IgD-negative memory B cell (primary cell): ENCODE measurements at regions not wholly inside any gene's neighbourhood (a gene's known extent, or its start where the extent isn't known, plus 50 kb on each side); places are given as distances from the start of the nearest gene placed in this dataset.
"Not testable (repeated sequence)": the region's sequence is repeated elsewhere in the genome, so short reads cannot be mapped to it uniquely, and the experiment has no call there.

Experiments used
- H3K27ac Mint-ChIP-seq, 3 donors: one replicate each; pipeline ENCODE4 v1.8.0; 2020 to 2022; ENCODE audit warnings: mild to moderate bottlenecking in 3 of 3, mixed read lengths in 3 of 3, moderate library complexity in 1 of 3
- H3K27me3 Mint-ChIP-seq: one replicate; pipeline ENCODE4 v1.8.0; 2021; ENCODE audit warnings: mixed read lengths
- H3K36me3 Mint-ChIP-seq: one replicate; pipeline ENCODE4 v1.8.0; 2020; ENCODE audit warnings: mild to moderate bottlenecking, mixed read lengths
- H3K4me1 Mint-ChIP-seq, 3 donors: one replicate each; pipeline ENCODE4 v1.8.0; 2020 to 2022; ENCODE audit warnings: mixed read lengths in 3 of 3, mild to moderate bottlenecking in 1 of 3
- H3K4me3 Mint-ChIP-seq, 4 donors: one replicate each; pipeline ENCODE4 v1.8.0; 2020 to 2022; ENCODE audit warnings: mild to moderate bottlenecking in 4 of 4, mixed read lengths in 4 of 4, moderate library complexity in 3 of 4
- H3K9me3 Mint-ChIP-seq, 3 donors: one replicate each; pipeline ENCODE4 v1.8.0; 2020 to 2021; ENCODE audit warnings: mixed read lengths in 3 of 3, mild to moderate bottlenecking in 1 of 3

DNA sequence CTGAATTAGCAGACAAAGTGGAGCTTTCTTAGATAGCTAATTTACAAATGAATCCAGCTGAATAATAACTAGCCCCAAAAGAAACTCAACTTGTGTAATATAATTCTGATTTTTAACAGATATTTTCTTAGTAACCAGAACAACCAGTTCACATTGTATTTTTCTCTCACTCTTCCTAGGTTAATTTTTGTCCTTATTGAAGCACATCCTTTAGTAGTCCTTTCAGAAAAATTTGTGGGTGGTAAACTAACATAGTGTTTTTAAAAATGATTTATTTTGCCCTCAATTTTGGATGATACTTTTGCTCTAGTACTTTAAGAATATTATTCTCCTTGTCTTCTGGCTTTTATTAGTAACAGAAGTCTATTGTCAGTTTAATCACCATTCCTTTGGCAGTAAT lies 190.6 kb upstream of the SLC39A10 start:
- Mint-ChIP-seq H3K27me3 (no peaks in the 10 kb centered on the region), H3K4me1 (peaks cover 5 to 12% (median 8%) of the 10 kb centered on the region in 3 donors), H3K36me3 (no peaks in the 10 kb centered on the region), H3K4me3 (no peak overlapping the region), H3K27ac (no peak overlapping the region), H3K9me3 (peaks cover 4 to 17% (median 6%) of the 10 kb centered on the region in 3 donors)

DNA sequence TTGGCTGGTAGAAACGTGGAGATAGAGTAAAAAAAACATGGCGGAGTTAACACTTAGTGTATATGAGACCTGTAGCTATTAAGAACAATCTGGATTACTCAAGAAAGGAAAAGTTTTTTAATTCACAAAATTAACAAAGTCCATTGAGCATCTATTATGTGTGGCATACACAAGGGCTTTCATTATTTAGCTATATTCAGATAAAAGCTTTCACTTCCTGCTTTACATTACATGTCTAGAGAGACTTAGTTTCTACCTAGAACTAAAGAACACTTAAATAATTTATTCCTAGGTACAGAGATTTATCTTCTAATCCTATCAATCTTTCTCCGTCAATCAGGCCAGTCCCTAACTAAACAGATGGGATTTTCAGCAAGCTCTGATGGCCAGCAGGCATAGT lies 196.0 kb upstream of the SLC39A10 start:
- Mint-ChIP-seq H3K36me3 (no peaks in the 10 kb centered on the region), H3K4me1 (peaks cover 0 to 5% (median 3%) of the 10 kb centered on the region in 3 donors), H3K9me3 (peaks cover 6 to 7% (median 6%) of the 10 kb centered on the region in 3 donors), H3K27ac (no peak overlapping the region), H3K4me3 (no peak overlapping the region), H3K27me3 (no peaks in the 10 kb centered on the region)

DNA sequence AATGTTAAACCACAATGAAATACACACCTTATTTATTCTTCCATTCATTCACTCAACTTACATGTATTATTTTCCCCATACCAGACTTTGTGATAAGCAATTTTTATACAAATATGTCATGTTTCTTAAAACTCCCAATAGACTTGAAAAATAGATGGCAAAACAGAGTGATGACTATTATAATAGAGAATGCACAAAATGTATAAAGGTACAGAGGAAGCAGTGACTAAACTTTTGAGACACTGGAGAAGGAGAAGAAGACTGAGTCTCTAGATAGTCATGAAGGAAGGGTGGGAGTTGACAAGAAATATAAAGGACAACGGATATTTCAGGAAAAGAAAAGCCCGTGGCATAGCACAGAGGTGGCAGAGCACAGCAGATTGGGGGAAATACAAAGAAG lies 198.1 kb upstream of the SLC39A10 start:
- Mint-ChIP-seq H3K9me3 (peaks cover 0 to 5% (median 1%) of the 10 kb centered on the region in 3 donors), H3K27me3 (no peaks in the 10 kb centered on the region), H3K27ac (no peak overlapping the region), H3K36me3 (no peaks in the 10 kb centered on the region), H3K4me1 (peaks cover 0 to 5% (median 3%) of the 10 kb centered on the region in 3 donors), H3K4me3 (no peak overlapping the region)

DNA sequence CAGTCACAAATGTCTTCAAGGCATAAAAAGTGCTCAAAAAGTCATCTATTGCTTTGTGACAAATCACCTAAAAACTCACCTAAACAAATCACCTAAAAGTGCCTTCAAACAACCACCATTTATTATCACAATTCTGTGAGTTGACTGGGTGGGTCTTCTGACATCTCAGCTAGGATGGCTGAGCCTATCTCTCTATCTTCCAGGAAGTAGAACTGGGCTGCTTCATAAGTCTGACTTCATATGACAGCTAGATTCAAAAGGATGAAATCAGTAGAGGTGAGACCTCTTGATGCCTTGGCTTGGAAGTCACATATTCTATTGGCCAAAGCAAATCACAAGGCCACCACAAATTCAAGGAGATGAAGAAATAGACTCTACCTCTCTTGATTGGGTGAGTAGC lies 199.2 kb upstream of the SLC39A10 start:
- no peak overlapping the region for H3K4me3 Mint-ChIP-seq
- no peaks in the 10 kb centered on the region for H3K36me3 Mint-ChIP-seq
- no peaks in the 10 kb centered on the region for H3K27me3 Mint-ChIP-seq
- peaks cover 0 to 5% (median 3%) of the 10 kb centered on the region in 3 donors for H3K4me1 Mint-ChIP-seq
- H3K9me3 Mint-ChIP-seq, result peaks cover 0 to 5% (median 1%) of the 10 kb centered on the region in 3 donors
- no peak overlapping the region for H3K27ac Mint-ChIP-seq

DNA sequence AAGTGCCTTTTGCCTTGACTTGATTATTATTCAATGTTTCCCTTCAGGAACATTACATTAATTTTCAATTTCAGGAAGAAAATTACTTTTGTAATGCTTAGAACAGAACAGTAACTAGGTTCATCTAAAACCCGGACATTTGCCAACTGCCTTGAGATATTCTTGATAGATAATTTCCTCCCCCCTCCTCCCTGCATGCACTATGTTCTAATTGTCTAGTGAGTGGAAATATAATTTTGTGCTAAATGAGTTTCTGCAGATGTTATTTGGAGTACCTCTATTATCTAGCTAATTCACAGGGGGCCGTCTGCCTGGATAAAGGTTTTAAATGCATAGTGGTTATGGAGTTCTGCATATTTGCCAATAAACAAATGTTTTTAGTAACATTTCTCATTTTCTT lies 200.3 kb upstream of the SLC39A10 start:
- Mint-ChIP-seq H3K27me3 (no peaks in the 10 kb centered on the region), H3K4me3 (no peak overlapping the region), H3K9me3 (peaks cover 0 to 5% (median 1%) of the 10 kb centered on the region in 3 donors), H3K4me1 (peaks cover 0 to 5% (median 5%) of the 10 kb centered on the region in 3 donors), H3K27ac (no peak overlapping the region), H3K36me3 (no peaks in the 10 kb centered on the region)

DNA sequence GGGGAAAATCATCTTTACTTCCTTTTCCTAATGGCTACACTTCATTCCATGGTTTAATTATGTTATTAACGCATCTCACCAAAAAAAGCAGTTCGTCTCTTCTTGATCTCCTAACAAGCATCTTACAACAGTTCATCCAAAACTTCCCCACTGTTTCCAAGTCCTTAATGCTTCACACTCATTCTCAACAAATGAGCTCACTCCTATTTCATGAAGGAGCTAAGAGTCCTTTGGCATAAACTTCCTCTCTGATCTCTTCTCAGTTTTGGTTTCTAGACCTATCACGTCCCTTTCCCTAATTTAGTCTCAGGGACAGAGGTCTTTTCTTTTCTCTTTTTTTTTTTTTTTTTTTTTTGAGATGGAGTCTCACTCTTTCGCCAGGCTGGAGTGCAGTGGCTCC lies 205.9 kb upstream of the SLC39A10 start:
- Mint-ChIP-seq H3K4me1 (peaks cover 0 to 2% (median 0%) of the 10 kb centered on the region in 3 donors), H3K27me3 (no peaks in the 10 kb centered on the region), H3K27ac (no peak overlapping the region), H3K36me3 (no peaks in the 10 kb centered on the region), H3K4me3 (no peak overlapping the region), H3K9me3 (peaks cover 0 to 1% (median 0%) of the 10 kb centered on the region in 3 donors)

DNA sequence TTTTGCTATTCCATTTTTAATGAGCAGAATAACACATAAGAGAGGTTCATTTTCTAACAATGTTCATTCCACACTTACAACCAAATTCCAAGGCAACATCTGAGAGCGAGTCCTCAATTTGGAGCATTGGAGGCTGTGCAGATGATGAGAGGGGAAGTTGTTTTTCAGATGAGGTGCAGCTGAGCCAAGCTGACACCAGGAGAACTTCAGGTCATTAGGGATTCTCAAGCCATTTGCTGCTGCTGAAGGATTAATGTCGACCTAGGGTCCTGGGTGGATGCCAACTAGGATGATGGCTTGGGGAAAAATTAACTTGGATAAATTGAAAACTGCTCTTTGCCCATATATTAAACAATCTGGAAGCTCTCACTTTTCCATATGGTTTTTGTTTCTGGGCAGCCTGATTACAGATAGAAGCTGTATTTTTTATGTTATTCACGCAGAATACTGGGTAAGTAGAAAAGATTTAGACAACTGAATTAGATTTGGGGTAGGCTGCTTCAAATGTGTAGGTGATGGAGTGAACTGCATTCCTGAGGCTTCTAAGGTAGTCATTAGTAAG lies 206.4 kb upstream of the SLC39A10 start:
- H3K4me1 Mint-ChIP-seq, result peaks cover 0 to 2% (median 0%) of the 10 kb centered on the region in 3 donors
- peaks cover 0 to 1% (median 0%) of the 10 kb centered on the region in 3 donors for H3K9me3 Mint-ChIP-seq
- H3K4me3 Mint-ChIP-seq, result no peak overlapping the region
- no peak overlapping the region for H3K27ac Mint-ChIP-seq
- H3K27me3 Mint-ChIP-seq, result no peaks in the 10 kb centered on the region
- no peaks in the 10 kb centered on the region for H3K36me3 Mint-ChIP-seq

DNA sequence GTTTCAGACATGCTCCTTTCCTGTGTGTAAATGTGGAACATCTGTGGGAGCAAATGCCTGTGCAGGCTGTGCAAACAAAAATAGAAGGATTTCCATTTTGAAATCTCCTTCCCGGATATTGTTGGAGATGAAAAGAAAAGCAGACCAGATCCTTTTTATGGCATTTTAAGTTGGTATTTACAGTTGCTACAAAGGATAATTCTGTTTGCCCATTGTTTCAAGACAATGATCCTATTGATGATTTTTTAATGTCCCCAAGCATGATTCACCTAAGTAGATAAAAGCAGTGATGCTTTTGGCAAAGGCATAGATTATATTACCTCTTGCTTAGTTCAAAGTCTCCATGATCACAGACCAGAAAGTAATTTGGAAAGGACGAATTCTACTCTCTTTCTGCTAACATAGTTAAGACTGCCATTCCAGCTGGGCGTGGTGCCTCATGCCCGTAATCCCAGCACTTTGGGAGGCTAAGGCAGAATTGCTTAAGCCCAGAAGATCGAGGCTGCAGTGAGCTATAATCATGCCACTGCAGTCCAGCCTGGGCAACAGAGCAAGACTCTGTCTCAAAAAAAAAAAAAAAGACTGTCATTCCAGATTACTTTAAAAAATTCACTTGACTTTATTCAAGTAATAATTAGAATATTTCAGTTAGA lies 209.6 kb upstream of the SLC39A10 start:
- Mint-ChIP-seq H3K4me3 (no peak overlapping the region), H3K27ac (no peak overlapping the region), H3K4me1 (peaks cover 0 to 2% (median 0%) of the 10 kb centered on the region in 3 donors), H3K9me3 (peaks cover 1 to 6% (median 5%) of the 10 kb centered on the region in 3 donors), H3K27me3 (no peaks in the 10 kb centered on the region), H3K36me3 (no peaks in the 10 kb centered on the region)

DNA sequence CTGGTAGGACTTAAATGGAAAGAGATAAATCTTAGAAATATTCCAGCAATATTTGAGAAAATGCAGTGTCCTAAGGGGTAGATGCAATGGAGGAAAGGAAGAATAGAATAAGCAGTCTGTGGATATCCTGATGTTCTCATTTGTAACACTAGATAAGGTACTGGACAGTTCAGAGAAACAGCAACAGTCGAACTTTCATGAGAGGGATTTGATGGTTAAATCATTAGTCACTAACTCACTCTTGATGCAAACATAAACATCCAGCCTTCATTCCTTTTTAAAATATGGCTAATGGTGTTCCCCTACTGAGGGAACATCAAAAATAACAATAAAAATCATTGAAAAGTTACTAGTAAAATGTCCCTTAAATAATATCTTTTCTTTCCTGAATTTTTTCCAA lies 211.4 kb upstream of the SLC39A10 start:
- Mint-ChIP-seq H3K36me3 (no peaks in the 10 kb centered on the region), H3K9me3 (peaks cover 5 to 24% (median 16%) of the 10 kb centered on the region in 3 donors), H3K4me3 (no peak overlapping the region), H3K27me3 (peaks cover 3% of the 10 kb centered on the region), H3K27ac (no peak overlapping the region), H3K4me1 (no peaks in the 10 kb centered on the region)

DNA sequence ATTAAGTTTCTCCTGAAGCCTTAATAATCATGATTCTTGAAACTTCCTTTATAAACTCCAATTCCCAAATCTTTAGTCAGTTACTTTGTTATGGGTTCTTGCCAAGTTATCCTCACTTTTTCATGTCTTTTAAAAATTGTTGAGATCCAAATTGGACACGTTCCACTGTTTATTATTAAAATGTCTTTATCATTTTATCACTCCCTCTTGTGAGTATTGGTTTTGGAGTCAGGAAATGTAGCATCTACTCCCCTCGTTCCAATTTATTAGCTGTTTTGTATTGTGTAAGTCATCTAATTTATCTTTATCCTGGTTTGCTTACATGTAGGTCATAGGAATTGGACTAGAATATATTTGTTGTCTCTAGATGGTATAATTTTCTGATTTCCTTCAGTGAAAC lies 213.1 kb upstream of the SLC39A10 start:
- no peak overlapping the region for H3K27ac Mint-ChIP-seq
- H3K4me1 Mint-ChIP-seq, result no peaks in the 10 kb centered on the region
- H3K4me3 Mint-ChIP-seq, result no peak overlapping the region
- H3K9me3 Mint-ChIP-seq, result peaks cover 5 to 25% (median 16%) of the 10 kb centered on the region in 3 donors
- peaks cover 3% of the 10 kb centered on the region for H3K27me3 Mint-ChIP-seq
- H3K36me3 Mint-ChIP-seq, result peaks cover 2% of the 10 kb centered on the region

DNA sequence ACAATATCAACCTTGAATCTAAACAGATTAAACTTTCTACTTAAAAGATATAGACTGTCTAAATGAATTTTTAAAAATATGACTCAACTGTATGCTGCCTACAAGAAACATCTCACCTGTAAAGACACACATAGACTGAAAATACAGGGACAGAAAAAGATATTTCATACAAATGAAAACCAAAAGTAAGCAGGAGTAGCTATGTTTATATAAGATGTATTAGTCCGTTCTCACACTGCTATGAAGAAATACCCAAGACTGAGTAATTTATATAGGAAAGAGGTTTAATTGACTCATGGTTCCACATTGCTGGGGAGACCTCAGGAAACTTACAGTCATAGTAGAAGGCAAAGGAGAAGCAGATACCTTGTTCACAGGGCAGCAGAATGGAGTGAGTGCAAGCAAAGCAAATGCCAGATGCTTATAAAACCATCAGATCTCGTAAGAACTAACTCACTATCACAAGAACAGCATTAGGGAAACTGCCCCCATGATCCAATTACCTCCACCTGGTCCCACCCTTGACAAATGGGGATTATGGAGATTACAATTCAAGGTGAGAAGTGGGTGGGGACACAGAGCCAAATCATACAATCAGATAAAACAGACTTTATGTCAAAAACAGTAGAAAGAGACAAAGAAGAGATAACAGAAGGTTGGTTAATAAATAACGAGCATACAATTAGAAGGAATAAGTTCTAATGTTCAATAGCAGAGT lies 214.4 kb upstream of the SLC39A10 start:
- no peak overlapping the region for H3K27ac Mint-ChIP-seq
- H3K36me3 Mint-ChIP-seq, result peaks cover 2% of the 10 kb centered on the region
- peaks cover 3% of the 10 kb centered on the region for H3K27me3 Mint-ChIP-seq

DNA sequence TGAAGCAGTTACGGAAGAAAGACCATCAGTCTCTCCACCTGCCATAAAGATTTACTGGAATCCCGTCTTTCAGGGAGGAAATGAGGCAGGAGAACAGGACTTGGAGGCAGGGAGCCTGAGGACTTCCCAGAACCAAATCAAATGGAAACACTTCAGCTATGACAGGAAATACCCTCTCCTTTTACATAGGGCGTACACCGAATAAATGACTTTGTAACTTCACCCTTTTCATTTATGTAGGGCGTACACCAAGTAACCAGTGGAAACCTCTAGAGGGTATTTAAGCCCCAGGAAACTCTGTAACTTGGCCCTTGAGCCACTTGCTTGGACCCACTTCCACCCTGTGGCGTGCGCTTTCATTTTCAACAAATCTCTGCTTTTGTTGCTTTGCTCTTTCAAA lies 218.3 kb upstream of the SLC39A10 start:
- Mint-ChIP-seq H3K27me3 (peaks cover 3% of the 10 kb centered on the region), H3K9me3 (peaks cover 5 to 25% (median 16%) of the 10 kb centered on the region in 3 donors), H3K27ac (no peak overlapping the region), H3K4me3 (no peak overlapping the region), H3K36me3 (peaks cover 2% of the 10 kb centered on the region), H3K4me1 (no peaks in the 10 kb centered on the region)

More for the DNA sequence above, 214.4 kb upstream of the SLC39A10 start:
- Mint-ChIP-seq H3K4me3 (no peak overlapping the region), H3K4me1 (no peaks in the 10 kb centered on the region), H3K9me3 (peaks cover 5 to 25% (median 16%) of the 10 kb centered on the region in 3 donors)

DNA sequence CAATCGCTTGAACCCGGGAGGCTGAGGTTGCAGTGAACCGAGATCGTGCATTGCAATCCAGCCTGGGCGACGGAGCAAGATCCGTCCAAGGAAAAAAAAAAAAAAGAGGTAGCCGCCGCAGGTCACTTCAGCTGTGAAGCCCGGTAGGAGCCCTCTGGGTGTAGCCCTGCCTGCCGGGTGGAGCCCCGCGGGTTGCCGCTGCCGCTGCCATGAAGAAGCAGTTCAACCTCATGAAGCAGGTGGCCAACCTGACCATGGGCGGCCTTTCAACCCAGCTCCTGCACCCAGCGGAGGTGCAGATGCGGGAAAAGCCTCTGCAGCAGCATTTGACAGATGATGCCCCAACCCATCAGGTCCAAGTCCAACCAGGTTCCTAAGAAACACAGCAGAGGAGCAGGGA lies 219.5 kb upstream of the SLC39A10 start:
- Mint-ChIP-seq H3K27me3 (peaks cover 3% of the 10 kb centered on the region), H3K27ac (no peak overlapping the region), H3K4me1 (no peaks in the 10 kb centered on the region), H3K9me3 (peaks cover 5 to 19% (median 11%) of the 10 kb centered on the region in 3 donors), H3K4me3 (no peak overlapping the region), H3K36me3 (peaks cover 2% of the 10 kb centered on the region)

DNA sequence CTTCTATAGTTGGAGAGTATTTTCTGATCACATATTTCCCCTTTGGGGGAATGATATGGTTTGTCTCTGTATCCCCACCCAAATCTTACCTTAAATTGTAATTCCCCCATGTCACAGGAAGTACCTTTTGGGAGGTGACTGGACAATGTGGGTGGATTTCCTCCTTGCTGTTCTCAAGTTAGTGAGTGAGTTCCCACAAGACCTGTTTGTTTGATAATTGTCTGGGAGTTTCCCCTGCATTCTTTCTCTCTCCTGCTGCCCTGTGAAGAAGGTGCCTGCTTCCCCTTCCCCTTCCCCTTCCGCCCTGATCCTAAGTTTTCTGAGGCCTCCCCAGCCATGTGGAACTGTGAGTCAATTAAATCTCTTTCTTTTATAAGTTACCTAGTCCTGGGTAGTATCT lies 222.7 kb upstream of the SLC39A10 start:
- Mint-ChIP-seq H3K9me3 (no peaks in the 10 kb centered on the region), H3K27ac (no peak overlapping the region), H3K36me3 (no peaks in the 10 kb centered on the region), H3K4me3 (no peak overlapping the region), H3K4me1 (no peaks in the 10 kb centered on the region), H3K27me3 (no peaks in the 10 kb centered on the region)

DNA sequence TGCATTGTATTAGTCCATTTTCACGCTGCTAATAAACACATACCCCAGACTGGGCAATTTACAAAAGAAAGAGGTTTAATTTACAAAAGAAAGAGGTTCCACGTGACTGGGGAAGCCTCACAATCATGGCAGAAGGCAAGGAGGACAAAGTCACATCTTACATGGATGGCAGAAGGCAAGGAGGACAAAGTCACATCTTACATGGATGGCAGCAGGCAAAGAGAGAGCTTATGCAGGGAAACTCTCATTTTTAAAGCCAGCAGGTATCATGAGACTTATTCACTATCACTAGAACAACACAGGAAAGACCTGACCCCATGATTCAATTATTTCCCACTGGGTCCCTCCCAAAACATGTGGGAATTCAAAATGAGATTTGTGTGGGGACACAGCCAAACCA lies 223.3 kb upstream of the SLC39A10 start:
- H3K4me3 Mint-ChIP-seq, H3K27me3 Mint-ChIP-seq, H3K4me1 Mint-ChIP-seq, H3K36me3 Mint-ChIP-seq, H3K9me3 Mint-ChIP-seq, H3K27ac Mint-ChIP-seq: not testable (repeated sequence)
